ENCODE measurements at regions not wholly inside any gene's neighbourhood (a gene's known extent, or its start where the extent isn't known, plus 50 kb on each side); places are given as distances from the start of the nearest gene placed in this dataset.

DNA sequence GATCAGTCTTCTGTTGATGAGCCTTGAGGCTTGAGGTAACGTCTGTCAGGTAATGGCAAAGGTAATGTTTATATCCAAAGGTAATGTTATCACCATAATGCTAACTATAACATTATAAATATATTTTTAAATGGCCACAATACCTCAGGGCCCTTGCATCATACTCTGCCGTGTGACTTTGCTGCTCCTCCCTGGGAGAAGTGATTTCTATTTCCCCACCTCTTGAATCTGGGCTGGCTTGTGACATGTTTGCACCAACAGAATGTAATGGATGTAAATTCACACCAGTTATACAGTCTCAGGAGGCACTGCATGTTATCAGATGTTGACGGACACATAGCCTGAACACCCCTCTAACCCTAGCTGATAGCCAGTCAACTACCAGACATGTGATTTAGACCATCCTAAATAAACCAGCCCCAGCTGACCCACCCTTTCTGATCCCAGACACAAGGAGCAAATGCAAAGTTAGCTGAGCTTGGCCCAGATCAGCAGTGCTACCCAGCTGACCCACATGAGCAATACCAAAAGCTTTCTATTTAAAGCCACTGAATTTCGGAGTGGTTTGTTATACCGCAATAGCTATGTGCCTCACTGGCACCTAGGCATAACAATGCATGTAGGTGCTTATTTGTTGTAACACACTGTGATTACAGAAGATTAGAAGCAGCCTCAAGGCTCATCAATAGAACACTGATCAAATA, 93.8 kb upstream of the SIRPA start:
- TF ChIP-seq, protein P1, sequence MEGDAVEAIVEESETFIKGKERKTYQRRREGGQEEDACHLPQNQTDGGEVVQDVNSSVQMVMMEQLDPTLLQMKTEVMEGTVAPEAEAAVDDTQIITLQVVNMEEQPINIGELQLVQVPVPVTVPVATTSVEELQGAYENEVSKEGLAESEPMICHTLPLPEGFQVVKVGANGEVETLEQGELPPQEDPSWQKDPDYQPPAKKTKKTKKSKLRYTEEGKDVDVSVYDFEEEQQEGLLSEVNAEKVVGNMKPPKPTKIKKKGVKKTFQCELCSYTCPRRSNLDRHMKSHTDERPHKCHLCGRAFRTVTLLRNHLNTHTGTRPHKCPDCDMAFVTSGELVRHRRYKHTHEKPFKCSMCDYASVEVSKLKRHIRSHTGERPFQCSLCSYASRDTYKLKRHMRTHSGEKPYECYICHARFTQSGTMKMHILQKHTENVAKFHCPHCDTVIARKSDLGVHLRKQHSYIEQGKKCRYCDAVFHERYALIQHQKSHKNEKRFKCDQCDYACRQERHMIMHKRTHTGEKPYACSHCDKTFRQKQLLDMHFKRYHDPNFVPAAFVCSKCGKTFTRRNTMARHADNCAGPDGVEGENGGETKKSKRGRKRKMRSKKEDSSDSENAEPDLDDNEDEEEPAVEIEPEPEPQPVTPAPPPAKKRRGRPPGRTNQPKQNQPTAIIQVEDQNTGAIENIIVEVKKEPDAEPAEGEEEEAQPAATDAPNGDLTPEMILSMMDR (IDR thresholded peaks at IDR 0.05), result no peak
- no peak for TF ChIP-seq POLR2A (IDR thresholded peaks at IDR 0.05)
- no peak for TF ChIP-seq POLR2AphosphoS5 (IDR thresholded peaks at IDR 0.05)
